ENCODE measurements at regions not wholly inside any gene's neighbourhood (a gene's known extent, or its start where the extent isn't known, plus 50 kb on each side); places are given as distances from the start of the nearest gene placed in this dataset.

DNA sequence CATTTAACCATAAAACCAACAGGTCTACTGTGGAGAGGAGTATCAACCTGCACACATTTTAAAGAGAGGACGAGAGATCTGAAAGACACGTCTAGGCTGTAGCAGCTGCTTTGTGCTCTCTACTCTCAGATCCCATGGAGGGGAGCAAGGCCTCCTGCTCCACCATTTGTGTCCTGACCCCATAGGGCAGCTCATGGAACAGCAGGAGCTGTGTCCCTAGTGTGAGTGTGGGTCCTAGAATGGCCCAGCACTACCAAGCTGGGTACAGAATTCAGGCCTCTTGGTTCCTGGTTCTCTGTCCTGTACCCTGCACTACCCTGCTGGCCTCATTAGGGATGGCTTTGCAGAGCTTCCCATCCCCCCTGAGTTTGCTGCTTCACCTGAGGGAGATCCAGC, 76.5 kb downstream of the DHCR7 start:
- Histone ChIP-seq H3K4me3 (no peak overlapping the region), H3K9me3 (no peaks in the 10 kb centered on the region), H3K27me3 (no peaks in the 10 kb centered on the region), H3K4me1 (no peaks in the 10 kb centered on the region), H3K36me3 (no peaks in the 10 kb centered on the region), H3K27ac (no peak overlapping the region)
- no peak for ATAC-seq
- DNase-seq, result no peak
- intact Hi-C loops (cut with DNase I), result no loop called here
- TF ChIP-seq, protein P1, sequence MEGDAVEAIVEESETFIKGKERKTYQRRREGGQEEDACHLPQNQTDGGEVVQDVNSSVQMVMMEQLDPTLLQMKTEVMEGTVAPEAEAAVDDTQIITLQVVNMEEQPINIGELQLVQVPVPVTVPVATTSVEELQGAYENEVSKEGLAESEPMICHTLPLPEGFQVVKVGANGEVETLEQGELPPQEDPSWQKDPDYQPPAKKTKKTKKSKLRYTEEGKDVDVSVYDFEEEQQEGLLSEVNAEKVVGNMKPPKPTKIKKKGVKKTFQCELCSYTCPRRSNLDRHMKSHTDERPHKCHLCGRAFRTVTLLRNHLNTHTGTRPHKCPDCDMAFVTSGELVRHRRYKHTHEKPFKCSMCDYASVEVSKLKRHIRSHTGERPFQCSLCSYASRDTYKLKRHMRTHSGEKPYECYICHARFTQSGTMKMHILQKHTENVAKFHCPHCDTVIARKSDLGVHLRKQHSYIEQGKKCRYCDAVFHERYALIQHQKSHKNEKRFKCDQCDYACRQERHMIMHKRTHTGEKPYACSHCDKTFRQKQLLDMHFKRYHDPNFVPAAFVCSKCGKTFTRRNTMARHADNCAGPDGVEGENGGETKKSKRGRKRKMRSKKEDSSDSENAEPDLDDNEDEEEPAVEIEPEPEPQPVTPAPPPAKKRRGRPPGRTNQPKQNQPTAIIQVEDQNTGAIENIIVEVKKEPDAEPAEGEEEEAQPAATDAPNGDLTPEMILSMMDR (IDR thresholded peaks at IDR 0.05), result no peak

DNA sequence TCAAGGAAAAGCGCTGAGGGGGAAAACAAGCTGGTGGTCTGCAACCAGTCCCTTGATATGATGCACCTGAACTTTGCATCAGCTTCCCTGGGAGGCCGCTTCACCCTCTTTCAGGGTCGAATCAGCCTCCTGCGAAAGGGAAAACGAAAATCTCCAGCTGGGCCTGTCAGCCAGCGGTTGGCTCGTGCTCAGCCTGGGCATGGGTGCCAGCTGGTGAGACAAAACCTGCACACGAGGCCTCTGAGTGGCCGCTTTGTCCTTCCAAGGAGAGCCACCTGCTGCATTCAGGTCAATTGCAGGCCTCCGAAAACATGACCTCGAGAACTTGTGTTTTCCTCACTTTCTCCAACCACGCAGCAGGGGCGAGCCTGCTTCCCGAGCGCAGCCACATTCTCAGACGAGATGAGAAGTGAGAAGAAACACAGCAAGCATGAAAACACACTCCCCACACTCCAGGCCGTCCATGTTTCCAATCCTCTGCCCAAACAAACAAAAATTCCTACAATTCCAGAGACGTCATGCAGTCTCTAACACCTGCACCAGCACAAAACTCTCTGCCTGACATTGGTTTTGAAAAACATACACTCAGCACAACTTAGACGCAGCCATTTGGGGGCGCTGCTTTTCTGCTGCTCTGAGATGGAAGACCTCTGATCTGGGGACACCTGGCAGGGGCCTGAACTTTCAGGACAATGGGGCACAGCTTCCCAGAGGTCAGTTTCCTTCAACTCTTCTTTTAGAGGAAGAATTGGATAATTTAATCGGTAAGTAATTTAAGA, 77.1 kb downstream of the DHCR7 start:
- H3K4me1 ChIP-seq, result no peaks in the 10 kb centered on the region
- TF ChIP-seq, protein P1 (IDR thresholded peaks at IDR 0.05), result no peak
- no peak for DNase-seq
- intact Hi-C loops (cut with DNase I), result no loop called here
- no peak overlapping the region for H3K27ac ChIP-seq
- H3K9me3 ChIP-seq, result no peaks in the 10 kb centered on the region
- no peak for ATAC-seq
- H3K36me3 ChIP-seq, result no peaks in the 10 kb centered on the region
- H3K27me3 ChIP-seq, result no peaks in the 10 kb centered on the region
- no peak overlapping the region for H3K4me3 ChIP-seq

DNA sequence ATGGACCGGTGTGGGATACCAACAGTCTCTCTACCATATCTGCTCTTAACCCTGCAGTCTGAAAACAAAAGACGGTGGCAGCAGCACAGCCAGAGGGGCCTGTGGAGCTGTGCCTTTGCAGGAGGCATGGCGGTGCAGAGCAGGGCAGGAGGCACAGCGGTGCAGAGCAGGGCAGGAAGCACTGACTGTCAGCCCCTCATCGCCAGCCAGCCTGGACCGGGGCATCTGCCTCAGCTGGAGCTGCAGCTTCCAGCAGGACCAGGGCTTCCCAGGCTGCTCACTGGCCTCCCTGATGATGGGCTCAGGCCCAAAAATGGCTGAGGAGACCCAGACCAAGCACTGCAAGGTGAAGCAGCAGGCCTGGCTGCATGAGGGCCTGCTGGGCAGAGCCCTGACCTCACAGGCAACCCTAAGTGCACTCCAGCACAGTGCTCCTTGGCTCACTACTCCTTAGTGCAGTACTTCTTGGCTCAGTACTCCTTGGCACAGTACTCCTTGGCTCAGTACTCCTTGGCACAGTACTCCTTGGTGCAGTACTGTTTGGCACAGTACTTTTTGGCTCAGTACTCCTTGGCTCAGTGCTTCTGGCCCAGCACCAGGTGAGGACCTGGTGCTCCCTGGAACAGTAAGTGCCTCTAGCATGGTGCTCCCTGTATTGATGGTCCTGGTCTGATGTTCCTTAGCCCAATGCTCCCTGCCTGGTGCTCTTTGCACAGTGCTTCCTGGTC, 78.0 kb downstream of the DHCR7 start:
- DNase-seq (no peak), ATAC-seq (no peak)
- Histone ChIP-seq H3K4me3 (no peak overlapping the region), H3K4me1 (no peaks in the 10 kb centered on the region), H3K27me3 (no peaks in the 10 kb centered on the region), H3K36me3 (no peaks in the 10 kb centered on the region), H3K9me3 (no peaks in the 10 kb centered on the region), H3K27ac (no peak overlapping the region)
- intact Hi-C loops (cut with DNase I), result no loop called here
- TF ChIP-seq, protein P1 (IDR thresholded peaks at IDR 0.05), result no peak

DNA sequence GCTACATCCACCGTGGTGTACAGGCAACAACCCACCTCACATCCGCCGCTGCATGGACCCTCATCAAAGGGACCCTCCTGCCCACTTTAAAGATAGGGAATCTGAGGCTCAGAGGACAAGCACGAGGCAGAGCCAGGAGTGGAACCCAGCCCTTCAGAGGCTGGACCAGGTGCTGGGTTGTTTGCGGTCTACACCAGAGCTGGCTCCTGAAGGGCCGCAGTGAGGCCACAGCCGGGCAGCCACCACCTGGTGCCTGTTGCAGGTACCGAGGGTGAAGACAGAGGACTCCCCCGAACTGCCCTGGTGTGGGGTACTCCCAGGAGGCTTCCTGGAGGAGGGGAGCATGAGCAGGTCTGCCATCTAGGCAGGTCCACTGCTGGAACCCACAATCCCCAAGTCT, 78.8 kb downstream of the DHCR7 start:
- DNase-seq (no peak), ATAC-seq (no peak)
- H3K27ac ChIP-seq, result no peak overlapping the region
- no peaks in the 10 kb centered on the region for H3K27me3 ChIP-seq
- no peaks in the 10 kb centered on the region for H3K9me3 ChIP-seq
- TF ChIP-seq, protein P1 (IDR thresholded peaks at IDR 0.05), result no peak
- H3K4me1 ChIP-seq, result no peaks in the 10 kb centered on the region
- H3K36me3 ChIP-seq, result no peaks in the 10 kb centered on the region
- H3K4me3 ChIP-seq, result no peak overlapping the region
- intact Hi-C loops (cut with DNase I), result no loop called here

DNA sequence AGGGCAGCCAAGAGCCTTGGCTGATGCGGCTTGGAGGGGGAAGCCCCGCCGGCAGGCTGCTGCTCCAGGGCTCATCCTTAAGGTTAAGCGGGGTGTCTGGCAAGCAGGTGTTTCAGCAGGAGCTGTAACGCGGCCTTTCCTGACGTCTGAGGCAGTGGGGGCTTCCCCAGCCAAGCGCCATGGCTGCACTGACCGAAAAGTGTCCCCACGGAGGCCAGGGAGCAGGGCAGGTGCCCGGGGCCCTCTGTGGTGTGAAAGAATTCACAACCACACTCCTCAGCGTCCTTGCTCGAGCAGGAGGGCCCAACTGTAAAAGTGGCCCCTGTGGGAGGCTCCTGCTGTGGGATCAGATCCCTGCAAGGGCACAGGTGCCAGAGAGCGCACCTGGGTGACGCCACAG, 79.2 kb downstream of the DHCR7 start:
- Histone ChIP-seq H3K4me1 (no peaks in the 10 kb centered on the region), H3K27ac (no peak overlapping the region), H3K27me3 (no peaks in the 10 kb centered on the region), H3K4me3 (no peak overlapping the region), H3K9me3 (no peaks in the 10 kb centered on the region), H3K36me3 (no peaks in the 10 kb centered on the region)
- ATAC-seq (no peak), DNase-seq (no peak)
- TF ChIP-seq, protein P1 (IDR thresholded peaks at IDR 0.05), result no peak
- intact Hi-C loops (cut with DNase I), result no loop called here
